PC-3 (cell line): ENCODE measurements at regions not wholly inside any gene's neighbourhood (a gene's known extent, or its start where the extent isn't known, plus 50 kb on each side); places are given as distances from the start of the nearest gene placed in this dataset.

Experiments used
- EZH2 ChIP-seq: fragments of 300-600 bp; sonication (generic); IDR thresholded peaks from one replicate; pipeline ENCODE4 v1.6.1; 2017; ENCODE audit warnings: antibody characterized with exemption, mild to moderate bottlenecking, low read length; ENCODE audit not compliant: unreplicated experiment
- EZH2phosphoT487 ChIP-seq: fragments of 300-600 bp; sonication (generic); IDR thresholded peaks from 2 replicates; pipeline ENCODE4 v1.6.1; 2018; ENCODE audit warnings: mild to moderate bottlenecking, antibody characterized with exemption, low read length, borderline replicate concordance
- TF ChIP-seq, protein P1 (sequence below): fragments of 300-600 bp; sonication (generic); conservative IDR thresholded peaks from 2 replicates; pipeline ENCODE4 v1.5.1; 2017; ENCODE audit warnings: antibody characterized with exemption, low read depth, mild to moderate bottlenecking, low read length

DNA sequence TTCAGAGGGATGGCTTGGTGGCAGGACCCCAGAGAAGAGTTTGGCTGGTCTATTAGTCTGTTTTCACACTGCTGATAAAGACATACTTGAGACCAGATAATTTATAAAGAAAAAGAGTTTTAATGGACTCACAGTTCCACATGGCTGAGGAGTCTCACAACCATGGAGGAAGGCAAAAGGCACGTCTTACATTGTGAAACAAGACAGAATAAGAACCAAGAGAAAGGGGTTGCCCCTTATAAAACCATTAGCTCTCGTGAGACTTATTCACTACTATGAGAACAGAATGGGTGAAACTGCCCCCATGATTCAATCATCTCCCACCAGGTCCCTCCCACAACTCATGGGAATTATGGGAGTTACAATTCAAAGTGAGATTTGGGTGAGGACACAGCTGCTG is 78.5 kb upstream of the SSTR1 start:
- TF ChIP-seq, protein P1, sequence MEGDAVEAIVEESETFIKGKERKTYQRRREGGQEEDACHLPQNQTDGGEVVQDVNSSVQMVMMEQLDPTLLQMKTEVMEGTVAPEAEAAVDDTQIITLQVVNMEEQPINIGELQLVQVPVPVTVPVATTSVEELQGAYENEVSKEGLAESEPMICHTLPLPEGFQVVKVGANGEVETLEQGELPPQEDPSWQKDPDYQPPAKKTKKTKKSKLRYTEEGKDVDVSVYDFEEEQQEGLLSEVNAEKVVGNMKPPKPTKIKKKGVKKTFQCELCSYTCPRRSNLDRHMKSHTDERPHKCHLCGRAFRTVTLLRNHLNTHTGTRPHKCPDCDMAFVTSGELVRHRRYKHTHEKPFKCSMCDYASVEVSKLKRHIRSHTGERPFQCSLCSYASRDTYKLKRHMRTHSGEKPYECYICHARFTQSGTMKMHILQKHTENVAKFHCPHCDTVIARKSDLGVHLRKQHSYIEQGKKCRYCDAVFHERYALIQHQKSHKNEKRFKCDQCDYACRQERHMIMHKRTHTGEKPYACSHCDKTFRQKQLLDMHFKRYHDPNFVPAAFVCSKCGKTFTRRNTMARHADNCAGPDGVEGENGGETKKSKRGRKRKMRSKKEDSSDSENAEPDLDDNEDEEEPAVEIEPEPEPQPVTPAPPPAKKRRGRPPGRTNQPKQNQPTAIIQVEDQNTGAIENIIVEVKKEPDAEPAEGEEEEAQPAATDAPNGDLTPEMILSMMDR = no peak
- TF ChIP-seq EZH2 (no peak), EZH2phosphoT487 (no peak)
